GM21367 (cell line): ENCODE measurements at regions not wholly inside any gene's neighbourhood (a gene's known extent, or its start where the extent isn't known, plus 50 kb on each side); places are given as distances from the start of the nearest gene placed in this dataset.

Experiments
- ATAC-seq: cut with Tn5 transposase; IDR thresholded peaks from one replicate; pipeline ENCODE4 v1.9.1; 2021; ENCODE audit not compliant: unreplicated experiment

- no peak for ATAC-seq
Measured at GRCh38 chr3:43932921-43933320, 242.2 kb downstream of the ABHD5 start.

GRCh38 chr3:43948013-43948412 is 257.3 kb downstream of the ABHD5 start:
- no peak for ATAC-seq

GRCh38 chr3:43949594-43949993 is 258.9 kb downstream of the ABHD5 start:
- ATAC-seq = no peak

GRCh38 chr3:43950775-43951174 is 260.0 kb downstream of the ABHD5 start:
- ATAC-seq = no peak

- no peak for ATAC-seq
Measured at GRCh38 chr3:43951813-43952212, 261.1 kb downstream of the ABHD5 start.

- no peak for ATAC-seq
Measured at GRCh38 chr3:43953380-43953779, 262.6 kb downstream of the ABHD5 start.

- no peak for ATAC-seq
Measured at GRCh38 chr3:43953814-43954692, 263.3 kb downstream of the ABHD5 start.

- no peak for ATAC-seq
Measured at GRCh38 chr3:43956945-43957344, 266.2 kb downstream of the ABHD5 start.

- ATAC-seq = no peak
Measured at GRCh38 chr3:43957553-43957952, 266.8 kb downstream of the ABHD5 start.

GRCh38 chr3:43958005-43958770 is 267.4 kb downstream of the ABHD5 start:
- no peak for ATAC-seq

GRCh38 chr3:43958973-43959372 is 268.2 kb downstream of the ABHD5 start:
- ATAC-seq = no peak

GRCh38 chr3:43959498-43960447 is 269.0 kb downstream of the ABHD5 start:
- no peak for ATAC-seq

- no peak for ATAC-seq
Measured at GRCh38 chr3:43960448-43960840, 269.7 kb downstream of the ABHD5 start.

GRCh38 chr3:43962043-43962442 is 271.3 kb downstream of the ABHD5 start:
- ATAC-seq = no peak

- ATAC-seq = no peak
Measured at GRCh38 chr3:43963208-43963607, 272.5 kb downstream of the ABHD5 start.

- no peak for ATAC-seq
Measured at GRCh38 chr3:43964640-43965039, 273.9 kb downstream of the ABHD5 start.

- ATAC-seq = no peak
Measured at GRCh38 chr3:43965656-43966055, 274.9 kb downstream of the ABHD5 start.

GRCh38 chr3:43966126-43966525 is 275.4 kb downstream of the ABHD5 start:
- no peak for ATAC-seq

GRCh38 chr3:43966530-43966929 is 275.2 kb upstream of the TOPAZ1 start:
- no peak for ATAC-seq

GRCh38 chr3:43968465-43968864 is 273.2 kb upstream of the TOPAZ1 start:
- no peak for ATAC-seq

GRCh38 chr3:43969944-43970343 is 271.7 kb upstream of the TOPAZ1 start:
- ATAC-seq = no peak
